Breast epithelium (tissue), 4 donors: ENCODE measurements at regions not wholly inside any gene's neighbourhood (a gene's known extent, or its start where the extent isn't known, plus 50 kb on each side); places are given as distances from the start of the nearest gene placed in this dataset.

Experiments
- DNase-seq, 2 donors: peaks; one replicate each; pipeline ENCODE4 v3.0.0-alpha.2; 2019; ENCODE audit warnings: low spot score in 2 of 2
- H3K27ac ChIP-seq, 2 donors: fragments of 200-600 bp; sonication (generic) in 1 of 2; one replicate each; pipeline ENCODE4 v1.5.1; 2016 to 2019; ENCODE audit warnings: mild to moderate bottlenecking in 1 of 2
- H3K27me3 ChIP-seq, 2 donors: fragments of 200-600 bp; sonication (generic) in 1 of 2; one replicate each; pipeline versions ENCODE4 v1.5.1 to v1.6.0; 2017 to 2019; ENCODE audit warnings: control low read depth in 1 of 2, mild to moderate bottlenecking in 1 of 2
- H3K36me3 ChIP-seq: fragments of 200-600 bp; one replicate; pipeline ENCODE4 v1.5.1; 2019
- H3K4me1 ChIP-seq, 2 donors: fragments of 200-600 bp; sonication (generic); one replicate each; pipeline ENCODE4 v1.5.1; 2016 to 2019; ENCODE audit warnings: control low read depth in 1 of 2
- H3K4me3 ChIP-seq, 3 donors: fragments of 200-600 bp; sonication (generic); 1 replicate in 2 of 3; 2 replicates in 1 of 3; pipeline ENCODE4 v1.5.1; 2016 to 2019; ENCODE audit warnings: mild to moderate bottlenecking in 3 of 3, moderate library complexity in 2 of 3
- H3K9me3 ChIP-seq, 2 donors: fragments of 200-600 bp; sonication (generic) in 1 of 2; one replicate each; pipeline ENCODE4 v1.5.1; 2016 to 2019; ENCODE audit warnings: control low read depth in 1 of 2
- CTCF ChIP-seq, 3 donors: fragments of 450-650 bp; IDR thresholded peaks; one replicate each; pipeline ENCODE4 v1.5.1; 2016 to 2017; ENCODE audit warnings: antibody characterized with exemption in 3 of 3, mild to moderate bottlenecking in 3 of 3, moderate library complexity in 3 of 3
- POLR2A ChIP-seq: fragments of 450-650 bp; IDR thresholded peaks from one replicate; pipeline ENCODE4 v1.6.1; 2016; ENCODE audit warnings: antibody characterized with exemption, mild to moderate bottlenecking, moderate library complexity
- POLR2AphosphoS5 ChIP-seq, 3 donors: sonication (generic); formaldehyde crosslinking; IDR thresholded peaks; one replicate each; pipeline ENCODE4 v1.6.1; 2017; ENCODE audit warnings: antibody characterized with exemption in 3 of 3
- intact Hi-C: fragments of 100-400 bp; cut with DNase I; formaldehyde crosslinking; loops from one replicate; pipeline ENCODE4 v1.15.1; 2023; ENCODE audit warnings: low total_unique reads

GRCh38 chr5:166370928-166371690 lies 1920.3 kb upstream of the WWC1 start:
- no peaks in the 10 kb centered on the region for H3K9me3 ChIP-seq
- no peak overlapping the region for H3K27ac ChIP-seq
- no peaks in the 10 kb centered on the region for H3K4me1 ChIP-seq
- DNase-seq: no peak
- H3K27me3 ChIP-seq: no peaks in the 10 kb centered on the region
- H3K4me3 ChIP-seq: peak overlapping the region; percentile 0 to 58 (median 24)
- no peak for TF ChIP-seq POLR2A
- no peak for TF ChIP-seq POLR2AphosphoS5 (IDR thresholded peaks at IDR 0.05)
- TF ChIP-seq CTCF (IDR thresholded peaks at IDR 0.05): no peak
- intact Hi-C loops: no loop called here
- H3K36me3 ChIP-seq: peaks cover 5% of the 10 kb centered on the region

GRCh38 chr5:166373817-166374216 lies 1917.6 kb upstream of the WWC1 start:
- Histone ChIP-seq H3K27me3 (no peaks in the 10 kb centered on the region), H3K4me1 (no peaks in the 10 kb centered on the region), H3K36me3 (peaks cover 5% of the 10 kb centered on the region), H3K27ac (no peak overlapping the region), H3K9me3 (peaks cover 0 to 6% of the 10 kb centered on the region in 2 donors), H3K4me3 (no peak overlapping the region)
- TF ChIP-seq POLR2A (no peak), CTCF (IDR thresholded peaks at IDR 0.05) (no peak), POLR2AphosphoS5 (IDR thresholded peaks at IDR 0.05) (no peak)
- DNase-seq: no peak
- intact Hi-C loops: no loop called here

- no peaks in the 10 kb centered on the region for H3K4me1 ChIP-seq
- peaks cover 7 to 15% of the 10 kb centered on the region in 2 donors for H3K9me3 ChIP-seq
- H3K4me3 ChIP-seq: no peak overlapping the region
- H3K36me3 ChIP-seq: peaks cover 5% of the 10 kb centered on the region
- intact Hi-C loops: no loop called here
- no peaks in the 10 kb centered on the region for H3K27me3 ChIP-seq
- H3K27ac ChIP-seq: no peak overlapping the region
- TF ChIP-seq POLR2AphosphoS5 (IDR thresholded peaks at IDR 0.05) (no peak), POLR2A (no peak)
- DNase-seq: no peak
Measured at GRCh38 chr5:166377756-166378155, 1913.7 kb upstream of the WWC1 start.

GRCh38 chr5:166379517-166379916 lies 1911.9 kb upstream of the WWC1 start:
- TF ChIP-seq POLR2A (no peak), POLR2AphosphoS5 (IDR thresholded peaks at IDR 0.05) (no peak), CTCF (IDR thresholded peaks at IDR 0.05) (no peak)
- H3K4me3 ChIP-seq: no peak overlapping the region
- no peaks in the 10 kb centered on the region for H3K27me3 ChIP-seq
- DNase-seq: no peak
- H3K36me3 ChIP-seq: peaks cover 2% of the 10 kb centered on the region
- H3K27ac ChIP-seq: no peak overlapping the region
- intact Hi-C loops: no loop called here
- H3K4me1 ChIP-seq: no peaks in the 10 kb centered on the region
- H3K9me3 ChIP-seq: peaks cover 7 to 15% of the 10 kb centered on the region in 2 donors

GRCh38 chr5:166382031-166382430 lies 1909.4 kb upstream of the WWC1 start:
- no peak for DNase-seq
- no peak overlapping the region for H3K4me3 ChIP-seq
- peaks cover 7 to 15% of the 10 kb centered on the region in 2 donors for H3K9me3 ChIP-seq
- H3K27ac ChIP-seq: no peak overlapping the region
- no peak for TF ChIP-seq CTCF (IDR thresholded peaks at IDR 0.05)
- no peak for TF ChIP-seq POLR2A
- no peak for TF ChIP-seq POLR2AphosphoS5 (IDR thresholded peaks at IDR 0.05)
- no peaks in the 10 kb centered on the region for H3K36me3 ChIP-seq
- no peaks in the 10 kb centered on the region for H3K4me1 ChIP-seq
- H3K27me3 ChIP-seq: no peaks in the 10 kb centered on the region
- intact Hi-C loops: no loop called here
